Mucosa of gallbladder (tissue), 1 donor: ENCODE measurements at regions not wholly inside any gene's neighbourhood (a gene's known extent, or its start where the extent isn't known, plus 50 kb on each side); places are given as distances from the start of the nearest gene placed in this dataset.

Experiments used
- DNase-seq: peaks from one replicate; pipeline ENCODE4 v3.0.0-alpha.2; 2020; ENCODE audit warnings: low spot score
- donor health status: DM: no; HTN: no; CAD: no.

- DNase-seq: no peak
Measured at GRCh38 chr12:82174383-82174782, 183.8 kb downstream of the CCDC59 start.

- DNase-seq: no peak
Measured at GRCh38 chr12:82149045-82149444, 209.1 kb downstream of the CCDC59 start.

- no peak for DNase-seq
Measured at GRCh38 chr12:82146740-82147139, 211.4 kb downstream of the CCDC59 start.

GRCh38 chr12:82144505-82144904 lies 213.7 kb downstream of the CCDC59 start:
- DNase-seq: no peak

GRCh38 chr12:82132390-82132789 lies 225.8 kb downstream of the CCDC59 start:
- no peak for DNase-seq

GRCh38 chr12:82130762-82131161 lies 227.4 kb downstream of the CCDC59 start:
- no peak for DNase-seq

GRCh38 chr12:82124711-82125380 lies 233.3 kb downstream of the CCDC59 start:
- DNase-seq: no peak

- DNase-seq: no peak
Measured at GRCh38 chr12:82121545-82121944, 236.6 kb downstream of the CCDC59 start.

GRCh38 chr12:82120901-82121300 lies 237.3 kb downstream of the CCDC59 start:
- no peak for DNase-seq

- no peak for DNase-seq
Measured at GRCh38 chr12:82109243-82109642, 248.9 kb downstream of the CCDC59 start.

GRCh38 chr12:82108615-82109014 lies 249.6 kb downstream of the CCDC59 start:
- DNase-seq: no peak

GRCh38 chr12:82099216-82099615 lies 259.0 kb downstream of the CCDC59 start:
- DNase-seq: no peak

- DNase-seq: no peak
Measured at GRCh38 chr12:82097877-82098276, 260.3 kb downstream of the CCDC59 start.

GRCh38 chr12:82097438-82097837 lies 260.7 kb downstream of the CCDC59 start:
- no peak for DNase-seq

- DNase-seq: no peak
Measured at GRCh38 chr12:82090165-82090564, 268.0 kb downstream of the CCDC59 start.

GRCh38 chr12:82089369-82090121 lies 268.6 kb downstream of the CCDC59 start:
- DNase-seq: no peak

GRCh38 chr12:82082501-82082900 lies 275.7 kb downstream of the CCDC59 start:
- no peak for DNase-seq

- DNase-seq: no peak
Measured at GRCh38 chr12:82069931-82070514, 288.2 kb downstream of the CCDC59 start.

- DNase-seq: no peak
Measured at GRCh38 chr12:82058197-82058596, 299.0 kb upstream of the PPFIA2 start.

GRCh38 chr12:82057770-82058169 lies 298.6 kb upstream of the PPFIA2 start:
- DNase-seq: no peak

GRCh38 chr12:82055391-82055790 lies 296.2 kb upstream of the PPFIA2 start:
- no peak for DNase-seq

GRCh38 chr12:82054566-82054965 lies 295.4 kb upstream of the PPFIA2 start:
- no peak for DNase-seq

- no peak for DNase-seq
Measured at GRCh38 chr12:82047446-82047845, 288.3 kb upstream of the PPFIA2 start.
